KMS-11 (cell line): ENCODE measurements at regions not wholly inside any gene's neighbourhood (a gene's known extent, or its start where the extent isn't known, plus 50 kb on each side); places are given as distances from the start of the nearest gene placed in this dataset.

Experiments used
- H2AFZ ChIP-seq: fragments of 200-600 bp; sonication (generic); 2 replicates; pipeline ENCODE4 v1.6.1; 2016; ENCODE audit warnings: antibody characterized with exemption, mixed run types, low read depth
- H3K27ac ChIP-seq: fragments of 200-600 bp; sonication (generic); 2 replicates; pipeline ENCODE4 v1.6.1; 2016; ENCODE audit warnings: mild to moderate bottlenecking, mixed run types
- H3K27me3 ChIP-seq: fragments of 200-600 bp; sonication (generic); 2 replicates; pipeline ENCODE4 v1.6.1; 2017; ENCODE audit warnings: mild to moderate bottlenecking, low read depth, mixed run types, moderate library complexity; ENCODE audit not compliant: insufficient read depth
- H3K36me3 ChIP-seq: fragments of 200-600 bp; sonication (generic); 2 replicates; pipeline ENCODE4 v1.6.1; 2017; ENCODE audit warnings: mild to moderate bottlenecking, mixed run types; ENCODE audit not compliant: insufficient read depth
- H3K4me1 ChIP-seq: fragments of 200-600 bp; sonication (generic); 2 replicates; pipeline ENCODE4 v1.6.1; 2016; ENCODE audit warnings: mild to moderate bottlenecking, low read depth, mixed run types; ENCODE audit not compliant: poor library complexity, severe bottlenecking
- H3K4me2 ChIP-seq: fragments of 200-600 bp; sonication (generic); 2 replicates; pipeline ENCODE4 v1.7.0; 2016; ENCODE audit warnings: mild to moderate bottlenecking, mixed run types
- H3K4me3 ChIP-seq: fragments of 200-600 bp; sonication (generic); IDR thresholded peaks from 2 replicates; pipeline ENCODE4 v1.6.1; 2017; ENCODE audit warnings: low read depth, low read length, mixed read lengths; ENCODE audit not compliant: insufficient read depth
- H3K79me2 ChIP-seq: fragments of 200-600 bp; sonication (generic); 2 replicates; pipeline ENCODE4 v1.6.1; 2016; ENCODE audit warnings: low read depth, mixed run types; ENCODE audit not compliant: insufficient read depth
- H3K9ac ChIP-seq: fragments of 200-600 bp; sonication (generic); 2 replicates; pipeline ENCODE4 v1.6.1; 2016; ENCODE audit warnings: mild to moderate bottlenecking, mixed run types
- H4K20me1 ChIP-seq: fragments of 200-600 bp; sonication (generic); 2 replicates; pipeline ENCODE4 v1.6.1; 2016; ENCODE audit warnings: mild to moderate bottlenecking, mixed run types; ENCODE audit not compliant: insufficient read depth
- TF ChIP-seq, protein P1 (sequence below): fragments of 200-600 bp; sonication (generic); conservative IDR thresholded peaks from 2 replicates; pipeline ENCODE4 v1.6.1; 2017; ENCODE audit warnings: low read depth, mild to moderate bottlenecking, antibody characterized with exemption, low read length, moderate library complexity, mixed read lengths

- Histone ChIP-seq H3K4me2 (no peak overlapping the region), H2AFZ (no peak overlapping the region), H3K79me2 (no peaks in the 10 kb centered on the region), H3K4me1 (peaks cover 4% of the 10 kb centered on the region), H3K4me3 (no peak overlapping the region), H3K36me3 (no peaks in the 10 kb centered on the region), H3K27me3 (no peaks in the 10 kb centered on the region), H3K27ac (no peak overlapping the region), H4K20me1 (no peaks in the 10 kb centered on the region), H3K9ac (no peak overlapping the region)
- TF ChIP-seq, protein P1, sequence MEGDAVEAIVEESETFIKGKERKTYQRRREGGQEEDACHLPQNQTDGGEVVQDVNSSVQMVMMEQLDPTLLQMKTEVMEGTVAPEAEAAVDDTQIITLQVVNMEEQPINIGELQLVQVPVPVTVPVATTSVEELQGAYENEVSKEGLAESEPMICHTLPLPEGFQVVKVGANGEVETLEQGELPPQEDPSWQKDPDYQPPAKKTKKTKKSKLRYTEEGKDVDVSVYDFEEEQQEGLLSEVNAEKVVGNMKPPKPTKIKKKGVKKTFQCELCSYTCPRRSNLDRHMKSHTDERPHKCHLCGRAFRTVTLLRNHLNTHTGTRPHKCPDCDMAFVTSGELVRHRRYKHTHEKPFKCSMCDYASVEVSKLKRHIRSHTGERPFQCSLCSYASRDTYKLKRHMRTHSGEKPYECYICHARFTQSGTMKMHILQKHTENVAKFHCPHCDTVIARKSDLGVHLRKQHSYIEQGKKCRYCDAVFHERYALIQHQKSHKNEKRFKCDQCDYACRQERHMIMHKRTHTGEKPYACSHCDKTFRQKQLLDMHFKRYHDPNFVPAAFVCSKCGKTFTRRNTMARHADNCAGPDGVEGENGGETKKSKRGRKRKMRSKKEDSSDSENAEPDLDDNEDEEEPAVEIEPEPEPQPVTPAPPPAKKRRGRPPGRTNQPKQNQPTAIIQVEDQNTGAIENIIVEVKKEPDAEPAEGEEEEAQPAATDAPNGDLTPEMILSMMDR: no peak
Measured at GRCh38 chr16:5837007-5837670, 739.5 kb upstream of the EEF2KMT start.

- Histone ChIP-seq H3K27me3 (no peaks in the 10 kb centered on the region), H3K79me2 (no peaks in the 10 kb centered on the region), H4K20me1 (no peaks in the 10 kb centered on the region), H3K4me2 (no peak overlapping the region), H3K9ac (no peak overlapping the region), H3K36me3 (no peaks in the 10 kb centered on the region), H3K4me3 (no peak overlapping the region), H2AFZ (no peak overlapping the region), H3K27ac (no peak overlapping the region), H3K4me1 (peaks cover 4% of the 10 kb centered on the region)
- TF ChIP-seq, protein P1: no peak
Measured at GRCh38 chr16:5835876-5836275, 738.3 kb upstream of the EEF2KMT start.

DNA sequence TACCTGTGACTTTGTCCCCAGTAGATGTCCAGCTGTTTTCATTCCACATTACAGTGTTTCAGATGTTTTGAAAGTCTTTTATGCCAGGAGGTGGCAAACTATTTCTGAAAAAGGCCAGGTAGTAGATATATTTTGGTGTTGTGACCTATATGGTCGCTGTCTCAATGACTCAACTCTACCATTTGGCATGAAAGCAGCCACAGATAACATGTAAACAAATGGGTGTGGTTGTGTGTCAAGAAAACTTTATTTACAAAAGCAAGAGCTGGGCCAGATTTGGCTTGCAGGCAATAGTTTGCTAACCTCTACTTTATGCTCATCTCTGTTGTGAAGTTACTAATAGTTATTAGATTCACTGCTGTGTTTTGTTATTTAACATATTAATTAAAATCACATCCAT, 728.7 kb upstream of the EEF2KMT start:
- Histone ChIP-seq H3K4me3 (no peak overlapping the region), H3K27me3 (no peaks in the 10 kb centered on the region), H3K27ac (no peak overlapping the region), H3K36me3 (no peaks in the 10 kb centered on the region), H2AFZ (no peak overlapping the region), H3K4me1 (no peaks in the 10 kb centered on the region), H4K20me1 (no peaks in the 10 kb centered on the region), H3K4me2 (no peak overlapping the region), H3K9ac (no peak overlapping the region), H3K79me2 (no peaks in the 10 kb centered on the region)
- TF ChIP-seq, protein P1: no peak

- Histone ChIP-seq H3K27me3 (no peaks in the 10 kb centered on the region), H3K79me2 (no peaks in the 10 kb centered on the region), H3K9ac (no peak overlapping the region), H3K4me2 (no peak overlapping the region), H2AFZ (no peak overlapping the region), H3K4me1 (no peaks in the 10 kb centered on the region), H4K20me1 (no peaks in the 10 kb centered on the region), H3K27ac (no peak overlapping the region), H3K36me3 (no peaks in the 10 kb centered on the region), H3K4me3 (no peak overlapping the region)
- TF ChIP-seq, protein P1: no peak
Measured at GRCh38 chr16:5820472-5820871, 722.9 kb upstream of the EEF2KMT start.
